ENCODE measurements at regions not wholly inside any gene's neighbourhood (a gene's known extent, or its start where the extent isn't known, plus 50 kb on each side); places are given as distances from the start of the nearest gene placed in this dataset.

GRCh38 chr14:22513066-22513812 is 75.8 kb downstream of the DAD1 start:
- ChIA-PET POLR2A (interaction anchor here (0.6 to 1.7 kb wide), 5 partner anchors 9 to 57 kb away, joined by 3 to 7 read pairs (median 3); no protein-coding TSS in a partner anchor), CTCF (interaction anchor here (0.6 to 1.9 kb wide), 10 partner anchors 13 to 806 kb away, joined by 3 to 6 read pairs (median 4); no protein-coding TSS in a partner anchor)
- DNase-seq = no peak
- intact Hi-C loops (cut with DNase I, micrococcal nuclease) = loop anchor here (5.0 to 10.0 kb wide), 2 partner anchors 288 to 646 kb away; no protein-coding TSS in a partner anchor
- ATAC-seq = no peak
- H3K4me3 Mint-ChIP-seq = peak overlapping the region; percentile 84
- H3K27me3 Mint-ChIP-seq = no peaks in the 10 kb centered on the region
- peaks cover 98% of the 10 kb centered on the region for H3K36me3 Mint-ChIP-seq (ENCODE audit: low read depth)
- H3K27ac Mint-ChIP-seq = peak overlapping the region; percentile 98
- H3K9me3 Mint-ChIP-seq (ENCODE audit: low read depth) = no peaks in the 10 kb centered on the region
- peaks cover 59% of the 10 kb centered on the region for H3K4me1 Mint-ChIP-seq

DNA sequence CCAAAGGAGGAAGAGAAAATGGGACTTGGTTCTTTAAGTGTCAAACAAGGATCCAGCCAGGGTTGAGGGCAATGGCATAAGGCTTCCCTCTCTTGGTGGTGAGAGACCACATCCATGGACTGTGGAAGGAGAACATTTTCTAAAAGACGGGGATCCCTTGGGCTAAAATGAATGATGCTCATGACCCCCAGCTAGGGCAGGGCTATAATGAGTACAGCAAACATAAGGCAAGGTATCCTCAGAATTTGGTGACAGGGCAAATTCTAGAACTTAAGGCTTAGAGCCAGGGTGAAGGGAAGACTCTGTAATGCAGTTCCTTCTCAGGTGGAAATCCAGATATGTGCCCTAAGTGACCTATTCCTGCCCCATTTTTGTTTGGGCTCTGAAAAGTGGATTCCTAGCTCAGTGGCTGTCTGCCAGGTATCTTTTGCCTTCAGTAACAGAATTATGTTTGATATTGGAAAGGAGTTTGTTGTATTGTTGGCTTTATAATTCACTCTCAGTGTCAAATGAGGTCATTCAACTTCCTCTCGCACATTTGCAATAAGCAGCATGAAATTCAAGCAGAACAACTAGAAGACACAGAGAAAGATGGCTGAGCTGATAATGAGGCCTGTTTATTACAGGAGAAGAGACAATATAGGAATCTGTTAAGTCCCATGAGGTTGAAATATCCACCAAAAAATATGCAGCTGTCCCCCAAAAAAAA is 76.8 kb downstream of the DAD1 start:
- intact Hi-C loops (cut with DNase I, micrococcal nuclease) = loop anchor here (5.0 to 10.0 kb wide), 2 partner anchors 287 to 645 kb away; no protein-coding TSS in a partner anchor
- H3K4me3 Mint-ChIP-seq = peak overlapping the region; percentile 84

GRCh38 chr14:22510527-22511110 is 78.4 kb downstream of the DAD1 start:
- Mint-ChIP-seq H3K4me3 (peak overlapping the region; percentile 84), H3K9me3 (ENCODE audit: low read depth) (no peaks in the 10 kb centered on the region), H3K27ac (peak overlapping the region; percentile 98), H3K36me3 (ENCODE audit: low read depth) (peaks cover 98% of the 10 kb centered on the region), H3K4me1 (peaks cover 53% of the 10 kb centered on the region), H3K27me3 (no peaks in the 10 kb centered on the region)
- ATAC-seq (no peak), DNase-seq (no peak)
- intact Hi-C loops (cut with DNase I, micrococcal nuclease) = loop anchor here (1.0 to 10.0 kb wide), 3 partner anchors 10 to 643 kb away; no protein-coding TSS in a partner anchor
- CTCF ChIA-PET = interaction anchor here (0.9 to 4.7 kb wide), 11 partner anchors 8 to 532 kb away, joined by 3 to 18 read pairs (median 5); no protein-coding TSS in a partner anchor
- POLR2A ChIA-PET = interaction anchor here (0.6 to 2.4 kb wide), 12 partner anchors 8 to 1986 kb away, joined by 3 to 13 read pairs (median 4); no protein-coding TSS in a partner anchor

More for the DNA sequence above, 76.8 kb downstream of the DAD1 start:
- CTCF ChIA-PET = interaction anchor here (0.8 to 2.6 kb wide), 9 partner anchors 10 to 660 kb away, joined by 3 to 6 read pairs (median 5); no protein-coding TSS in a partner anchor
- peak overlapping the region; percentile 98 for H3K27ac Mint-ChIP-seq
- H3K4me1 Mint-ChIP-seq = peaks cover 50% of the 10 kb centered on the region
- POLR2A ChIA-PET = interaction anchor here (0.6 to 1.7 kb wide), 5 partner anchors 12 to 399 kb away, joined by 3 to 8 read pairs (median 6); no protein-coding TSS in a partner anchor
- peaks cover 98% of the 10 kb centered on the region for H3K36me3 Mint-ChIP-seq (ENCODE audit: low read depth)
- no peaks in the 10 kb centered on the region for H3K27me3 Mint-ChIP-seq
- no peaks in the 10 kb centered on the region for H3K9me3 Mint-ChIP-seq (ENCODE audit: low read depth)
- ATAC-seq = no peak
- DNase-seq = no peak

DNA sequence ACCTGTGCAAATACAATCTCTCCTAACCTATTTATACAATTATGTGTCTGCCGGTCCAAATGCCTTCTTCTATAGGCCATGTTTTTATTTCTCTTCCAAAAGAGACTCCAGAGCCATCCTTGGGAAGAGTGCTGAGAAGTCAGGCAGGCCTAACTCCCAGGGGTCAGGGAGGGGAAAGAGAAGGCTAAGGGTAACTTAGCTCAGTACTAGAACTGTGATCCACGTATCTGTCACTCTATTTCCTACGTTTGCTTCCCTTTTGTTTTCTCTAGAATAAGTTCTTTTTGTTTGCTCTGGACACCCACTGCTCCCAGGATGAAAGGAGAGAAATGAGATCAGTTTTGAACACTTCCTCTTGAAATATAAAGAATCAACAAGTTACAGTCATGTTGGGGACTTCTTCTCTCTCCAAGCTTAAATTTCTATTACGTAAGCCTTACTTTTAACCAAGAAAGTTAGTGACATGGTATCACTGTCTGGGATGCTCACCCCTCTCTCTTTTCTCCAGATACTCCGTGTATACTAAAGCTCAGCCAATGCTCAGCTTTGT is 79.2 kb downstream of the DAD1 start:
- intact Hi-C loops (cut with DNase I, micrococcal nuclease) = loop anchor here (5.0 to 10.0 kb wide), 8 partner anchors 283 to 663 kb away; no protein-coding TSS in a partner anchor
- peaks cover 46% of the 10 kb centered on the region for H3K4me1 Mint-ChIP-seq
- H3K27me3 Mint-ChIP-seq = no peaks in the 10 kb centered on the region
- H3K4me3 Mint-ChIP-seq = peak overlapping the region; percentile 84
- CTCF ChIA-PET = interaction anchor here (0.9 to 4.7 kb wide), 12 partner anchors 9 to 590 kb away, joined by 3 to 18 read pairs (median 4); no protein-coding TSS in a partner anchor
- POLR2A ChIA-PET = interaction anchor here (0.6 to 2.4 kb wide), 11 partner anchors 8 to 346 kb away, joined by 3 to 13 read pairs (median 4); no protein-coding TSS in a partner anchor
- peaks cover 97% of the 10 kb centered on the region for H3K36me3 Mint-ChIP-seq (ENCODE audit: low read depth)
- H3K9me3 Mint-ChIP-seq (ENCODE audit: low read depth) = no peaks in the 10 kb centered on the region
- ATAC-seq = no peak
- H3K27ac Mint-ChIP-seq = peak overlapping the region; percentile 98
- DNase-seq = no peak

GRCh38 chr14:22509036-22509709 is 79.9 kb downstream of the DAD1 start:
- no peak for DNase-seq
- Mint-ChIP-seq H3K36me3 (ENCODE audit: low read depth) (peaks cover 94% of the 10 kb centered on the region), H3K27me3 (no peaks in the 10 kb centered on the region), H3K4me3 (peak overlapping the region; percentile 84), H3K27ac (peak overlapping the region; percentile 98), H3K9me3 (ENCODE audit: low read depth) (no peaks in the 10 kb centered on the region), H3K4me1 (peaks cover 46% of the 10 kb centered on the region)
- no peak for ATAC-seq
- ChIA-PET CTCF (interaction anchor here (0.7 to 4.7 kb wide), 10 partner anchors 10 to 590 kb away, joined by 3 to 25 read pairs (median 7); no protein-coding TSS in a partner anchor), POLR2A (interaction anchor here (0.6 to 2.7 kb wide), 8 partner anchors 9 to 80 kb away, joined by 3 to 34 read pairs (median 4); no protein-coding TSS in a partner anchor)
- intact Hi-C loops (cut with DNase I, micrococcal nuclease) = loop anchor here (5.0 to 10.0 kb wide), 6 partner anchors 282 to 662 kb away; no protein-coding TSS in a partner anchor

- H3K4me3 Mint-ChIP-seq = peak overlapping the region; percentile 84
- ChIA-PET POLR2A (interaction anchor here (0.6 to 2.7 kb wide), 7 partner anchors 9 to 1511 kb away, joined by 3 to 34 read pairs (median 4); no protein-coding TSS in a partner anchor), CTCF (interaction anchor here (0.7 to 4.7 kb wide), 8 partner anchors 10 to 62 kb away, joined by 3 to 25 read pairs (median 10); no protein-coding TSS in a partner anchor)
- H3K27me3 Mint-ChIP-seq = no peaks in the 10 kb centered on the region
- peak overlapping the region; percentile 98 for H3K27ac Mint-ChIP-seq
- H3K9me3 Mint-ChIP-seq (ENCODE audit: low read depth) = no peaks in the 10 kb centered on the region
- no peak for ATAC-seq
- no peak for DNase-seq
- intact Hi-C loops (cut with DNase I, micrococcal nuclease) = loop anchor here (5.0 to 10.0 kb wide), 6 partner anchors 281 to 661 kb away; no protein-coding TSS in a partner anchor
- H3K36me3 Mint-ChIP-seq (ENCODE audit: low read depth) = peaks cover 94% of the 10 kb centered on the region
- H3K4me1 Mint-ChIP-seq = peaks cover 47% of the 10 kb centered on the region
Measured at GRCh38 chr14:22508662-22509035, 80.4 kb downstream of the DAD1 start.

GRCh38 chr14:22508150-22508457 is 80.9 kb downstream of the DAD1 start:
- H3K4me3 Mint-ChIP-seq = peak overlapping the region; percentile 84
- H3K27ac Mint-ChIP-seq = peak overlapping the region; percentile 98
- ChIA-PET CTCF (interaction anchor here (1.1 to 4.7 kb wide), 11 partner anchors 9 to 501 kb away, joined by 3 to 25 read pairs (median 7); no protein-coding TSS in a partner anchor), POLR2A (interaction anchor here (0.6 to 2.7 kb wide), 12 partner anchors 10 to 1511 kb away, joined by 3 to 34 read pairs (median 4); partner anchors contain the start of genes LRP10, RBM23 and REM2)
- peaks cover 45% of the 10 kb centered on the region for H3K4me1 Mint-ChIP-seq
- no peaks in the 10 kb centered on the region for H3K9me3 Mint-ChIP-seq (ENCODE audit: low read depth)
- no peaks in the 10 kb centered on the region for H3K27me3 Mint-ChIP-seq
- peaks cover 94% of the 10 kb centered on the region for H3K36me3 Mint-ChIP-seq (ENCODE audit: low read depth)
- DNase-seq = no peak
- no peak for ATAC-seq
- intact Hi-C loops (cut with DNase I, micrococcal nuclease) = loop anchor here (5.0 to 10.0 kb wide), 6 partner anchors 281 to 661 kb away; no protein-coding TSS in a partner anchor

- Mint-ChIP-seq H3K4me1 (peaks cover 40% of the 10 kb centered on the region), H3K27ac (peak overlapping the region; percentile 98), H3K27me3 (no peaks in the 10 kb centered on the region), H3K9me3 (ENCODE audit: low read depth) (no peaks in the 10 kb centered on the region), H3K4me3 (peak overlapping the region; percentile 84), H3K36me3 (ENCODE audit: low read depth) (peaks cover 94% of the 10 kb centered on the region)
- DNase-seq (peak; percentile 48), ATAC-seq (peak; percentile 62)
- POLR2A ChIA-PET = interaction anchor here (0.6 to 2.7 kb wide), 34 partner anchors 11 to 1509 kb away, joined by 3 to 34 read pairs (median 4); partner anchors contain the start of genes LRP10, PRMT5, RBM23 and REM2
- CTCF ChIA-PET = interaction anchor here (0.6 to 4.7 kb wide), 18 partner anchors 9 to 519 kb away, joined by 3 to 25 read pairs (median 6); no protein-coding TSS in a partner anchor
- intact Hi-C loops (cut with DNase I, micrococcal nuclease) = loop anchor here (1.0 to 10.0 kb wide), 14 partner anchors 14 to 1030 kb away; partner anchors contain the start of genes DAD1 (in 2 of the 2), RAB2B (in 1 of the 2) and TOX4 (in 1 of the 2)
Measured at GRCh38 chr14:22506778-22507351, 82.2 kb downstream of the DAD1 start.

GRCh38 chr14:22506378-22506710 is 82.7 kb downstream of the DAD1 start:
- peak overlapping the region; percentile 98 for H3K27ac Mint-ChIP-seq
- no peaks in the 10 kb centered on the region for H3K27me3 Mint-ChIP-seq
- H3K4me1 Mint-ChIP-seq = peaks cover 35% of the 10 kb centered on the region
- H3K9me3 Mint-ChIP-seq (ENCODE audit: low read depth) = no peaks in the 10 kb centered on the region
- peaks cover 93% of the 10 kb centered on the region for H3K36me3 Mint-ChIP-seq (ENCODE audit: low read depth)
- peak overlapping the region; percentile 84 for H3K4me3 Mint-ChIP-seq
- ChIA-PET CTCF (interaction anchor here (0.7 to 4.5 kb wide), 8 partner anchors 8 to 499 kb away, joined by 3 to 25 read pairs (median 4); no protein-coding TSS in a partner anchor), POLR2A (interaction anchor here (0.7 to 2.7 kb wide), 12 partner anchors 11 to 54 kb away, joined by 3 to 34 read pairs (median 4); no protein-coding TSS in a partner anchor)
- no peak for DNase-seq
- intact Hi-C loops (cut with DNase I, micrococcal nuclease) = loop anchor here (1.0 to 10.0 kb wide), 11 partner anchors 14 to 1030 kb away; partner anchors contain the start of genes DAD1 (in 1 of the 2), RAB2B (in 1 of the 2) and TOX4 (in 1 of the 2)
- ATAC-seq = no peak

Data from activated CD4-positive, alpha-beta T cell treated with anti-CD3 and anti-CD28 coated beads for 36 hours (primary cell).